ENCODE measurements at regions not wholly inside any gene's neighbourhood (a gene's known extent, or its start where the extent isn't known, plus 50 kb on each side); places are given as distances from the start of the nearest gene placed in this dataset.

- H3K4ac ChIP-seq (ENCODE audit: low read depth, low read length) = no peak overlapping the region
- H4K91ac ChIP-seq (ENCODE audit: insufficient read length, low read depth, low read length) = no peak overlapping the region
- H3K9me3 ChIP-seq (ENCODE audit: control insufficient read depth, low read depth, low read length) = no peaks in the 10 kb centered on the region
- no peaks in the 10 kb centered on the region for H3K79me2 ChIP-seq (ENCODE audit: insufficient read depth, low read length)
- H3K23me2 ChIP-seq (ENCODE audit: insufficient read length, low read depth, low read length, poor library complexity, severe bottlenecking) = no peaks in the 10 kb centered on the region
- no peak overlapping the region for H3K9ac ChIP-seq (ENCODE audit: extremely low read depth, insufficient read length, low read length)
- H2BK20ac ChIP-seq (ENCODE audit: low read depth, low read length, poor library complexity, severe bottlenecking) = no peak overlapping the region
- H2AFZ ChIP-seq (ENCODE audit: low read length) = peak overlapping the region; percentile 22
- H2BK120ac ChIP-seq (ENCODE audit: low read depth, low read length, poor library complexity, severe bottlenecking) = no peak overlapping the region
- peaks cover 9 to 14% of the 10 kb centered on the region in 2 experiments for H3K4me1 Mint-ChIP-seq
- peaks cover 6% of the 10 kb centered on the region for H3K27me3 Mint-ChIP-seq (ENCODE audit: low read depth)
- peak; percentile 86 for TF ChIP-seq CTCF (conservative IDR thresholded peaks at IDR 0.05)
- no peak overlapping the region for H2BK12ac ChIP-seq (ENCODE audit: insufficient read length, low read depth, low read length)
- H3K18ac ChIP-seq (ENCODE audit: insufficient read length, low read depth, low read length) = no peak overlapping the region
- DNase-seq = peak; percentile 81
- no peak overlapping the region for H3K56ac ChIP-seq (ENCODE audit: insufficient read length, low read depth, low read length)
- WGBS (ENCODE audit: extremely low coverage, insufficient read length, low lambda C conversion rate) = no CpG with 5 or more reads among the region's 2 CpGs
- H3K27ac ChIP-seq (ENCODE audit: insufficient read length, low read depth, low read length) = no peak overlapping the region
- no peak overlapping the region for H3K4me2 ChIP-seq (ENCODE audit: insufficient read depth, insufficient read length, low read length)
- H2BK5ac ChIP-seq (ENCODE audit: insufficient read length, low read length) = no peak overlapping the region
- no peaks in the 10 kb centered on the region for H4K20me1 ChIP-seq (ENCODE audit: control insufficient read depth, insufficient read depth, insufficient read length)
- no peak overlapping the region for H3K4me3 Mint-ChIP-seq
- no peak overlapping the region for H2BK15ac ChIP-seq (ENCODE audit: low read depth, low read length)
- H3K27ac Mint-ChIP-seq = no peak overlapping the region
- no peak overlapping the region for H4K8ac ChIP-seq (replicated peaks; ENCODE audit: insufficient read length, low read depth, low read length)
- no peak overlapping the region for H3T11ph ChIP-seq (ENCODE audit: low read length)
- no peak overlapping the region for H3K14ac ChIP-seq (ENCODE audit: insufficient read depth, low read length)
- no peak overlapping the region for H3K23ac ChIP-seq (ENCODE audit: insufficient read length, low read depth, low read length)
- H4K5ac ChIP-seq (ENCODE audit: insufficient read length, low read depth, low read length) = no peak overlapping the region
- peaks cover 4 to 8% of the 10 kb centered on the region in 2 experiments; a peak in 3 of 5 replicates for H3K9me3 Mint-ChIP-seq
- no peak overlapping the region for H2AK5ac ChIP-seq (ENCODE audit: insufficient read length, low read length)
- no peaks in the 10 kb centered on the region for H3K4me1 ChIP-seq (ENCODE audit: insufficient read depth, low read length)
- H3K36me3 Mint-ChIP-seq (ENCODE audit: insufficient read depth in 1 of 3, low read depth in 3 of 3) = peaks cover 0 to 8% (median 5%) of the 10 kb centered on the region in 3 experiments; a peak in 4 of 7 replicates
- no peaks in the 10 kb centered on the region for H3K79me1 ChIP-seq (ENCODE audit: insufficient read depth, low read depth, low read length, poor library complexity, severe bottlenecking)
- H3K27me3 ChIP-seq (ENCODE audit: insufficient read depth, low read length) = no peaks in the 10 kb centered on the region
Observed at GRCh38 chr5:26482810-26483375, 555.5 kb downstream of the CDH9 start.
